KMS-11 (cell line): ENCODE measurements at regions not wholly inside any gene's neighbourhood (a gene's known extent, or its start where the extent isn't known, plus 50 kb on each side); places are given as distances from the start of the nearest gene placed in this dataset.

Experiments used
- H2AFZ ChIP-seq: fragments of 200-600 bp; sonication (generic); 2 replicates; pipeline ENCODE4 v1.6.1; 2016; ENCODE audit warnings: antibody characterized with exemption, mixed run types, low read depth
- H3K27ac ChIP-seq: fragments of 200-600 bp; sonication (generic); 2 replicates; pipeline ENCODE4 v1.6.1; 2016; ENCODE audit warnings: mild to moderate bottlenecking, mixed run types
- H3K27me3 ChIP-seq: fragments of 200-600 bp; sonication (generic); 2 replicates; pipeline ENCODE4 v1.6.1; 2017; ENCODE audit warnings: mild to moderate bottlenecking, low read depth, mixed run types, moderate library complexity; ENCODE audit not compliant: insufficient read depth
- H3K36me3 ChIP-seq: fragments of 200-600 bp; sonication (generic); 2 replicates; pipeline ENCODE4 v1.6.1; 2017; ENCODE audit warnings: mild to moderate bottlenecking, mixed run types; ENCODE audit not compliant: insufficient read depth
- H3K4me1 ChIP-seq: fragments of 200-600 bp; sonication (generic); 2 replicates; pipeline ENCODE4 v1.6.1; 2016; ENCODE audit warnings: mild to moderate bottlenecking, low read depth, mixed run types; ENCODE audit not compliant: poor library complexity, severe bottlenecking
- H3K4me2 ChIP-seq: fragments of 200-600 bp; sonication (generic); 2 replicates; pipeline ENCODE4 v1.7.0; 2016; ENCODE audit warnings: mild to moderate bottlenecking, mixed run types
- H3K4me3 ChIP-seq: fragments of 200-600 bp; sonication (generic); IDR thresholded peaks from 2 replicates; pipeline ENCODE4 v1.6.1; 2017; ENCODE audit warnings: low read depth, low read length, mixed read lengths; ENCODE audit not compliant: insufficient read depth
- H3K79me2 ChIP-seq: fragments of 200-600 bp; sonication (generic); 2 replicates; pipeline ENCODE4 v1.6.1; 2016; ENCODE audit warnings: low read depth, mixed run types; ENCODE audit not compliant: insufficient read depth
- H3K9ac ChIP-seq: fragments of 200-600 bp; sonication (generic); 2 replicates; pipeline ENCODE4 v1.6.1; 2016; ENCODE audit warnings: mild to moderate bottlenecking, mixed run types
- H4K20me1 ChIP-seq: fragments of 200-600 bp; sonication (generic); 2 replicates; pipeline ENCODE4 v1.6.1; 2016; ENCODE audit warnings: mild to moderate bottlenecking, mixed run types; ENCODE audit not compliant: insufficient read depth
- CTCF ChIP-seq: fragments of 200-600 bp; sonication (generic); conservative IDR thresholded peaks from 2 replicates; pipeline ENCODE4 v1.6.1; 2017; ENCODE audit warnings: low read depth, mild to moderate bottlenecking, antibody characterized with exemption, low read length, moderate library complexity, mixed read lengths

- Histone ChIP-seq H4K20me1 (no peaks in the 10 kb centered on the region), H3K4me2 (no peak overlapping the region), H3K27ac (no peak overlapping the region), H3K9ac (no peak overlapping the region), H3K27me3 (no peaks in the 10 kb centered on the region), H3K4me3 (no peak overlapping the region), H3K36me3 (no peaks in the 10 kb centered on the region), H2AFZ (no peak overlapping the region), H3K4me1 (no peaks in the 10 kb centered on the region), H3K79me2 (no peaks in the 10 kb centered on the region)
- TF ChIP-seq CTCF: no peak
Observed at GRCh38 chr7:131274986-131275385, 52.7 kb upstream of the MKLN1 start.

- TF ChIP-seq CTCF: no peak
- Histone ChIP-seq H3K4me1 (no peaks in the 10 kb centered on the region), H3K27me3 (no peaks in the 10 kb centered on the region), H3K4me3 (no peak overlapping the region), H3K4me2 (no peak overlapping the region), H3K9ac (no peak overlapping the region), H3K27ac (no peak overlapping the region), H3K36me3 (no peaks in the 10 kb centered on the region), H4K20me1 (no peaks in the 10 kb centered on the region), H3K79me2 (no peaks in the 10 kb centered on the region), H2AFZ (no peak overlapping the region)
Observed at GRCh38 chr7:131276190-131276589, 51.5 kb upstream of the MKLN1 start.

- TF ChIP-seq CTCF: no peak
- H3K27ac ChIP-seq: no peak overlapping the region
- no peaks in the 10 kb centered on the region for H3K79me2 ChIP-seq
- no peak overlapping the region for H3K9ac ChIP-seq
- H3K27me3 ChIP-seq: no peaks in the 10 kb centered on the region
- H3K4me3 ChIP-seq: no peak overlapping the region
- H2AFZ ChIP-seq: no peak overlapping the region
- no peaks in the 10 kb centered on the region for H3K36me3 ChIP-seq
- H3K4me2 ChIP-seq: no peak overlapping the region
- H4K20me1 ChIP-seq: no peaks in the 10 kb centered on the region
- no peaks in the 10 kb centered on the region for H3K4me1 ChIP-seq
Observed at GRCh38 chr7:131276748-131277147, 50.9 kb upstream of the MKLN1 start.
